ENCODE measurements at regions not wholly inside any gene's neighbourhood (a gene's known extent, or its start where the extent isn't known, plus 50 kb on each side); places are given as distances from the start of the nearest gene placed in this dataset.

DNA sequence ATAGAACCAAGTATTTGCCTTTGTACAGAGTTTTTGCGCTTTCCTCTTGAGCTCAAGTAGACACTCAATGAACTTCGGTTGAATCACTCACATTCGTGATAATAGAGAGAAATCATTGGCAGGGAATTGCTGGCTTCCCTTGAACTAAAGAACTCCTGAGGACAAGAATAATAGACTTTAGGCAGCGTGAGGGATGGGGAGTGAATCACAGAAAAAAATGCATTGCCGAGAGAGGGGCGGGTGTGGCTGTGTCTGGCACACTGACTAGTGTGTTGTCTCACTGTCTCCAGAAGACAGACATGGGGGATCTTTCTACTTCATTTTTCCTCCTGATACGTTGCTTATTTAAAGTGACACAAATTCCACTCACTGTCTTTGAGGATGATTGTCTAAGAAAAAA lies 805.2 kb downstream of the BCL11B start:
- no peaks in the 10 kb centered on the region for H3K36me3 Mint-ChIP-seq
- H3K4me3 Mint-ChIP-seq = no peak overlapping the region
- no peak for ATAC-seq
- no peak for DNase-seq (ENCODE audit: low spot score in 2 of 2)
- H3K9me3 Mint-ChIP-seq = no peaks in the 10 kb centered on the region
- no peak overlapping the region for H3K27ac Mint-ChIP-seq
- H3K4me1 Mint-ChIP-seq = peaks cover 9% of the 10 kb centered on the region

GRCh38 chr14:98470663-98471062 lies 801.3 kb downstream of the BCL11B start:
- ATAC-seq (no peak), DNase-seq (ENCODE audit: low spot score in 2 of 2) (no peak)
- no peaks in the 10 kb centered on the region for H3K36me3 Mint-ChIP-seq
- no peaks in the 10 kb centered on the region for H3K9me3 Mint-ChIP-seq
- H3K27ac Mint-ChIP-seq = no peak overlapping the region
- H3K4me1 Mint-ChIP-seq = peaks cover 9% of the 10 kb centered on the region
- no peak overlapping the region for H3K4me3 Mint-ChIP-seq

- Mint-ChIP-seq H3K27ac (no peak overlapping the region), H3K4me1 (no peaks in the 10 kb centered on the region), H3K9me3 (no peaks in the 10 kb centered on the region), H3K4me3 (no peak overlapping the region), H3K36me3 (no peaks in the 10 kb centered on the region)
- DNase-seq (ENCODE audit: low spot score in 2 of 2) (no peak), ATAC-seq (no peak)
These were observed 797.1 kb downstream of the BCL11B start for GRCh38 chr14:98474900-98475299.

DNA sequence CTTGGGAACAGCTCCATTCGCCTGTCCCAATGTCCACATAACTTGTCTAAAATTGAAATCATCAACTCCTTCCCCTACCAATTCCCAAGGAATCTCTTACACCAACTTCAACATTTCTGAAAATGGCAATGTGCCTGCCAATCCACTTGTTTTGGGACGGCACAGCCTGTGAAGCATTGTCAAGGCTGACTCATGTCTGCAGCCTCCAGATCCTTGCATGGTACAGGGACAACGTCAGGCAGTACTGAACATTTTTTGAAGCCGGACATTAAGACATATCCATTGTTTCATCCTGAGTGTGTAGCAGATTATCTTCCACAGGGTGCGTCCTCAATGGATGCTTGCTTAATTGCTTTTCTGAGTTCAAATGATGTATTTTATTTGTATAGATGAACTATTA lies 794.1 kb downstream of the BCL11B start:
- Mint-ChIP-seq H3K4me1 (no peaks in the 10 kb centered on the region), H3K4me3 (no peak overlapping the region), H3K9me3 (no peaks in the 10 kb centered on the region), H3K36me3 (no peaks in the 10 kb centered on the region), H3K27ac (no peak overlapping the region)
- no peak for ATAC-seq
- no peak for DNase-seq (ENCODE audit: low spot score in 2 of 2)

GRCh38 chr14:98489115-98489514 lies 782.9 kb downstream of the BCL11B start:
- Mint-ChIP-seq H3K4me1 (no peaks in the 10 kb centered on the region), H3K9me3 (peaks cover 6% of the 10 kb centered on the region), H3K27ac (no peak overlapping the region), H3K36me3 (no peaks in the 10 kb centered on the region), H3K4me3 (no peak overlapping the region)
- no peak for ATAC-seq
- no peak for DNase-seq (ENCODE audit: low spot score in 2 of 2)

GRCh38 chr14:98494582-98494981 lies 777.4 kb downstream of the BCL11B start:
- Mint-ChIP-seq H3K36me3 (no peaks in the 10 kb centered on the region), H3K4me1 (peaks cover 7% of the 10 kb centered on the region), H3K27ac (no peak overlapping the region), H3K9me3 (no peaks in the 10 kb centered on the region), H3K4me3 (no peak overlapping the region)
- DNase-seq (ENCODE audit: low spot score in 2 of 2) (no peak), ATAC-seq (peak; percentile 89)

- H3K4me1 Mint-ChIP-seq = peaks cover 7% of the 10 kb centered on the region
- H3K4me3 Mint-ChIP-seq = no peak overlapping the region
- ATAC-seq (no peak), DNase-seq (ENCODE audit: low spot score in 2 of 2) (no peak)
- no peaks in the 10 kb centered on the region for H3K9me3 Mint-ChIP-seq
- H3K36me3 Mint-ChIP-seq = no peaks in the 10 kb centered on the region
- no peak overlapping the region for H3K27ac Mint-ChIP-seq
These were observed 773.7 kb downstream of the BCL11B start for GRCh38 chr14:98498019-98498885.

DNA sequence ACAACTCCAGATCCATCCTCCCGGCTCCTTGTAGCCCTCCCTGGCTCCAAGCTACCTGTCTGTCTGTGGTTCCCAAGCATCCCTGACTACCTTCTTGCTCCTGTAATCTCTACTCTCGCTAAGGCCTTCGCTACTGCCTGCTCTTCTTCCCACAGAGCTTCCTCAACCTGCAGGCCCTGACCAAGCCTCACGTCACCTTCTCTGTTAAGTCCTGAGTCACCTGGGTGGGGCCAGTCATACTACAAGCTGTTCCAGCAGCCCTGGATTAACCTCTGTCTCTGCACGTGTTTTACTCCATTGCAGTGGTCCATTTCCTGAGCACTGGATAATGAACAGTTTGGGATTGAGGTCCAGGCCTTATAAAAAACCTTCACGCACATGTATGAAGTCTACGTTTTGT lies 770.7 kb downstream of the BCL11B start:
- Mint-ChIP-seq H3K4me3 (no peak overlapping the region), H3K9me3 (no peaks in the 10 kb centered on the region), H3K27ac (no peak overlapping the region), H3K4me1 (no peaks in the 10 kb centered on the region), H3K36me3 (no peaks in the 10 kb centered on the region)
- no peak for ATAC-seq
- no peak for DNase-seq (ENCODE audit: low spot score in 2 of 2)

GRCh38 chr14:98501836-98502235 lies 770.2 kb downstream of the BCL11B start:
- DNase-seq (ENCODE audit: low spot score in 2 of 2) (no peak), ATAC-seq (no peak)
- H3K9me3 Mint-ChIP-seq = no peaks in the 10 kb centered on the region
- no peak overlapping the region for H3K4me3 Mint-ChIP-seq
- H3K27ac Mint-ChIP-seq = no peak overlapping the region
- H3K36me3 Mint-ChIP-seq = no peaks in the 10 kb centered on the region
- no peaks in the 10 kb centered on the region for H3K4me1 Mint-ChIP-seq

DNA sequence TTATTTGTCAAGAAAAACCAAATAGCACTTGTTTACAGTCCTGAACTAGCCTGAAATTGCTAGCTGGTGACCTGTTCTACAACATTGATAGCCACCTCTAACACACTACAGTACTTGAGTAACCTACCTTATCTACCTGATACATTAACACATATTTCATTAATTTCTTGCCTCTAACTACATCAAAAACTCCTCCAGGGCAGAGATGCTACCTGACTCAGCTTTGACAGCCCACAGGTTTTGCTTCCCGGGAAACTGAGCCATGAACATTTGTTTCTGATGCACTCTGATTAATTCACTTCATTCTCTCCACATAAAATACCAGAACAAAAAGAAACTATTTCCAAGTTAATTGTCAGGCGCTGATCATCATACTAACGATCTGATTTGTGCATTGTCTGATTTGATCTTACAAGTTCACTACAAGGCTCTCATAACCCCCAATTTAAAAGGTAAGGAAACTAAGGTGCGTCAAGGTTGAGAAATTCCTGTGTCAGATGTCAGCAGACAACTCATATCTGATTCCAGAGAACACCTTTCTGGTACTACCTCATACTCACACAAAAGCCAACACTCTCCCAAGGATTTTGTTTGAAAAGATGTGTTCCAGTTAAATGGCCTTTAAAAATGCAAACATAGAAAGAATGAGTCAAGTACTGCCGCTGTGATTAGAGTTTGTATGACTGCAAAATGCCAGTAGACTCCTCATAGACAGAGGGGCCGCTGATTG lies 768.7 kb downstream of the BCL11B start:
- Mint-ChIP-seq H3K4me3 (no peak overlapping the region), H3K9me3 (peaks cover 3% of the 10 kb centered on the region), H3K27ac (no peak overlapping the region), H3K36me3 (no peaks in the 10 kb centered on the region), H3K4me1 (no peaks in the 10 kb centered on the region)
- ATAC-seq = no peak
- no peak for DNase-seq (ENCODE audit: low spot score in 2 of 2)

- peaks cover 7% of the 10 kb centered on the region for H3K4me1 Mint-ChIP-seq
- H3K4me3 Mint-ChIP-seq = no peak overlapping the region
- ATAC-seq (no peak), DNase-seq (ENCODE audit: low spot score in 2 of 2) (no peak)
- no peaks in the 10 kb centered on the region for H3K36me3 Mint-ChIP-seq
- peaks cover 10% of the 10 kb centered on the region for H3K9me3 Mint-ChIP-seq
- H3K27ac Mint-ChIP-seq = no peak overlapping the region
These were observed 764.7 kb downstream of the BCL11B start for GRCh38 chr14:98507264-98507663.

- no peak overlapping the region for H3K4me3 Mint-ChIP-seq
- peaks cover 10% of the 10 kb centered on the region for H3K9me3 Mint-ChIP-seq
- no peak overlapping the region for H3K27ac Mint-ChIP-seq
- DNase-seq (ENCODE audit: low spot score in 2 of 2) (no peak), ATAC-seq (no peak)
- H3K36me3 Mint-ChIP-seq = no peaks in the 10 kb centered on the region
- H3K4me1 Mint-ChIP-seq = peaks cover 15% of the 10 kb centered on the region
These were observed 761.6 kb downstream of the BCL11B start for GRCh38 chr14:98510392-98510791.

DNA sequence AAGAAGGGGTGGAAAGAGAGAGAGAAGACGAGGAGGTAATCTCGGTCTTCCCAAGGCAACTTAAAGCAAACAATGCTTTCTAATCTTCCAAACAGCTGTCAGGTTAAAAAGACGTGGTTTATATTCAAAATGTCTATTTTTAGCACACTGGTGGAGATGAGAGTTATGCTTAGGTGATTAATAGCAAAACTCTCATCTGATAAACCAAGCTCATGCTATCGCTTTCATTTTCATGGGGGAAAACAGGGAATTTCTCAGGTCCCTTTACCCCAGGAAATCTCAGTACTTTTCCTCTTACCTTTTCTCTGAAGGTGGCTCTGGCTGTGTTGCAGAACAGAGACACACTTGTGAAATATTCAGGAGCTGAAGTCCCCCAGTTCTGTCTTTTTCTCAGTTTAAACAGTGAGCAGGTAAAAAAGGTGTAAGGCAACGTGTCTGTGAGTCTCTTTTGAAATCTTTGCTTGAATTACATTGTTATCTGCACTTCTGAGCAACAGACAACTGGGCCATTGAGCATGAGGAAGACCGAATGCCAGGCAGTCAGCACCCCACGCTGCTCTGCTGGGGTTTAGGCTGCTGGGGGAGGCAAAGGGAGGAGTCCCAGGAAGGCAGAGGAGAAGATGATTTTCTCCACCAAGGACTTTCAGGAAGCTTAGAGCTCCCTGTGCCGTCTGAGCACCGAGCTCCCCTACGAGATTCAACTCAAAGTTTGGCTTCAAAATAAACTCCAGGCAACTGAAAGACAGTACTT lies 759.3 kb downstream of the BCL11B start:
- H3K27ac Mint-ChIP-seq = no peak overlapping the region

DNA sequence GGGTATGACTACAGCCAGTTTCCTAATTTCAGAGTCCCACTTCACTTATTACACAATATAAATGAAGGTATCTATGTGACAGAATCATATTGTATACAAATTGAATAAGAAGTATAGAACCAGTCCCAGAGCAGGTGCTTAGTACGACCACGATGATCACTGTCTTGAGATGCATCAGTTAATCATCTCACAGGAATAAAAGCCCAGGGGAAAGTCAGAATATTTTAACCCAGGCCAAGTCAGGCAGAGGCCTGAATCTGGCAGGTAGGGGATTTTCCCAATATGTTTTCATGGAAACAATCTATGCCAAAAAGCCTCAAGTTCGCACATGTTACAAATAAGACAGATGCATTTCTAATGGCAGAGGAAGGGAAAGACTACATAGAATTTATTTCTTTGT lies 758.4 kb downstream of the BCL11B start:
- Mint-ChIP-seq H3K4me3 (no peak overlapping the region), H3K27ac (no peak overlapping the region), H3K9me3 (peaks cover 7% of the 10 kb centered on the region), H3K4me1 (peaks cover 15% of the 10 kb centered on the region), H3K36me3 (no peaks in the 10 kb centered on the region)
- ATAC-seq = no peak
- no peak for DNase-seq (ENCODE audit: low spot score in 2 of 2)

More for the DNA sequence above, 759.3 kb downstream of the BCL11B start:
- DNase-seq (ENCODE audit: low spot score in 2 of 2) (no peak), ATAC-seq (no peak)
- H3K4me1 Mint-ChIP-seq = peaks cover 15% of the 10 kb centered on the region
- H3K4me3 Mint-ChIP-seq = no peak overlapping the region
- H3K36me3 Mint-ChIP-seq = no peaks in the 10 kb centered on the region
- H3K9me3 Mint-ChIP-seq = peaks cover 7% of the 10 kb centered on the region

- H3K27ac Mint-ChIP-seq = no peak overlapping the region
- peaks cover 7% of the 10 kb centered on the region for H3K9me3 Mint-ChIP-seq
- H3K36me3 Mint-ChIP-seq = no peaks in the 10 kb centered on the region
- ATAC-seq (no peak), DNase-seq (ENCODE audit: low spot score in 2 of 2) (no peak)
- peaks cover 15% of the 10 kb centered on the region for H3K4me1 Mint-ChIP-seq
- H3K4me3 Mint-ChIP-seq = no peak overlapping the region
These were observed 758.0 kb downstream of the BCL11B start for GRCh38 chr14:98514016-98514415.

Measured in stimulated activated effector memory CD8-positive, alpha-beta T cell treated with anti-CD3 and anti-CD28 coated beads, Interleukin-12 subunit alpha, Interleukin-12 subunit beta, amount 100 ng/mL, for 72 hours (primary cell).